Upper lobe of left lung (tissue), 6 donors: ENCODE measurements at regions not wholly inside any gene's neighbourhood (a gene's known extent, or its start where the extent isn't known, plus 50 kb on each side); places are given as distances from the start of the nearest gene placed in this dataset.

Experiments used
- ATAC-seq, 2 donors: fragments of 200-7000 bp; cut with Tn5 transposase; one replicate each; pipeline ENCODE4 v1.9.1; 2022; ENCODE audit warnings: mild to moderate bottlenecking in 2 of 2, moderate library complexity in 2 of 2; ENCODE audit not compliant: low FRiP score in 2 of 2
- DNase-seq, 2 donors: peaks; one replicate each; pipeline ENCODE4 v3.0.0-alpha.2; 2019 to 2020
- H3K27ac ChIP-seq, 4 donors: fragments of 200-600 bp; sonication (generic); one replicate each; pipeline ENCODE4 v1.5.1; 2016 to 2019
- H3K27me3 ChIP-seq, 4 donors: fragments of 200-600 bp; sonication (generic); one replicate each; pipeline ENCODE4 v1.5.1; 2017 to 2019
- H3K36me3 ChIP-seq, 4 donors: fragments of 200-600 bp; sonication (generic); one replicate each; pipeline ENCODE4 v1.5.1; 2016 to 2019
- H3K4me1 ChIP-seq, 4 donors: fragments of 200-600 bp; sonication (generic); one replicate each; pipeline ENCODE4 v1.5.1; 2018 to 2019
- H3K4me3 ChIP-seq, 4 donors: fragments of 200-600 bp; sonication (generic); one replicate each; pipeline ENCODE4 v1.5.1; 2017 to 2019; ENCODE audit warnings: mild to moderate bottlenecking in 2 of 4, moderate library complexity in 1 of 4
- H3K9me3 ChIP-seq, 4 donors: fragments of 200-600 bp; sonication (generic); one replicate each; pipeline ENCODE4 v1.5.1; 2018 to 2019
- EP300 ChIP-seq, 4 donors: sonication (generic); formaldehyde crosslinking; IDR thresholded peaks; one replicate each; pipeline ENCODE4 v1.5.1; 2017; ENCODE audit warnings: antibody characterized with exemption in 4 of 4, control low read depth in 2 of 4
- POLR2A ChIP-seq, 4 donors: fragments of 450-650 bp; IDR thresholded peaks; one replicate each; pipeline ENCODE4 v1.5.1; 2016 to 2017; ENCODE audit warnings: antibody characterized with exemption in 4 of 4, mild to moderate bottlenecking in 2 of 4
- POLR2AphosphoS5 ChIP-seq, 2 donors: sonication (generic); formaldehyde crosslinking; IDR thresholded peaks; one replicate each; pipeline ENCODE4 v1.5.1; 2017; ENCODE audit warnings: antibody characterized with exemption in 2 of 2
- WGBS, 2 donors: methylation state at CpG; one replicate each; pipeline ENCODE4 v1.1.5; 2017 to 2018; 5-methylcytosine and 5-hydroxymethylcytosine counted together
- TF ChIP-seq, protein P1 (sequence below), 6 experiments: fragments of 450-650 bp in 4 of 6; fragments of 200-600 bp in 2 of 6; sonication (generic) in 2 of 6; IDR thresholded peaks; one replicate each; pipeline ENCODE4 v1.5.1; 2016 to 2019; ENCODE audit warnings: antibody characterized with exemption in 6 of 6
- donor health status: DM: no; HTN: no; CAD: no; lungs with moderate emphysema.
- donor health status: DM: no; HTN: yes; CAD: no; lungs with severe emphysema.

GRCh38 chr7:84248267-84248666 is 53.7 kb upstream of the SEMA3A start:
- 35 to 38% methylated on average over 3 of the region's 3 CpGs for WGBS, 2 donors

GRCh38 chr7:84247591-84247990 is 53.0 kb upstream of the SEMA3A start:
- peak in 1 of 2 donors; percentile 33 for ATAC-seq
- WGBS, 2 donors, result 57 to 96% methylated on average over 1 of the region's 1 CpG

More at GRCh38 chr7:84248267-84248666, 53.7 kb upstream of the SEMA3A start:
- DNase-seq (no peak), ATAC-seq (peak; percentile 57 to 86)
- Histone ChIP-seq H3K4me3 (no peak overlapping the region), H3K9me3 (peaks cover 0 to 9% (median 6%) of the 10 kb centered on the region in 4 donors), H3K27me3 (no peaks in the 10 kb centered on the region), H3K27ac (peak overlapping the region; percentile 37 to 67 (median 64)), H3K36me3 (no peaks in the 10 kb centered on the region), H3K4me1 (peaks cover 0 to 22% (median 15%) of the 10 kb centered on the region in 4 donors)
- TF ChIP-seq POLR2A (IDR thresholded peaks at IDR 0.05) (no peak), POLR2AphosphoS5 (IDR thresholded peaks at IDR 0.05) (no peak), EP300 (IDR thresholded peaks at IDR 0.05) (no peak)
- TF ChIP-seq, protein P1, sequence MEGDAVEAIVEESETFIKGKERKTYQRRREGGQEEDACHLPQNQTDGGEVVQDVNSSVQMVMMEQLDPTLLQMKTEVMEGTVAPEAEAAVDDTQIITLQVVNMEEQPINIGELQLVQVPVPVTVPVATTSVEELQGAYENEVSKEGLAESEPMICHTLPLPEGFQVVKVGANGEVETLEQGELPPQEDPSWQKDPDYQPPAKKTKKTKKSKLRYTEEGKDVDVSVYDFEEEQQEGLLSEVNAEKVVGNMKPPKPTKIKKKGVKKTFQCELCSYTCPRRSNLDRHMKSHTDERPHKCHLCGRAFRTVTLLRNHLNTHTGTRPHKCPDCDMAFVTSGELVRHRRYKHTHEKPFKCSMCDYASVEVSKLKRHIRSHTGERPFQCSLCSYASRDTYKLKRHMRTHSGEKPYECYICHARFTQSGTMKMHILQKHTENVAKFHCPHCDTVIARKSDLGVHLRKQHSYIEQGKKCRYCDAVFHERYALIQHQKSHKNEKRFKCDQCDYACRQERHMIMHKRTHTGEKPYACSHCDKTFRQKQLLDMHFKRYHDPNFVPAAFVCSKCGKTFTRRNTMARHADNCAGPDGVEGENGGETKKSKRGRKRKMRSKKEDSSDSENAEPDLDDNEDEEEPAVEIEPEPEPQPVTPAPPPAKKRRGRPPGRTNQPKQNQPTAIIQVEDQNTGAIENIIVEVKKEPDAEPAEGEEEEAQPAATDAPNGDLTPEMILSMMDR (IDR thresholded peaks at IDR 0.05), result no peak

GRCh38 chr7:84245835-84246234 is 51.2 kb upstream of the SEMA3A start:
- Histone ChIP-seq H3K36me3 (no peaks in the 10 kb centered on the region), H3K9me3 (peaks cover 0 to 9% (median 6%) of the 10 kb centered on the region in 4 donors), H3K4me3 (no peak overlapping the region), H3K27me3 (no peaks in the 10 kb centered on the region), H3K27ac (no peak overlapping the region), H3K4me1 (peaks cover 0 to 22% (median 15%) of the 10 kb centered on the region in 4 donors)
- no peak for TF ChIP-seq EP300 (IDR thresholded peaks at IDR 0.05)
- WGBS, 2 donors, result 84 to 95% methylated on average over 3 to 5 of the region's 5 CpGs
- ATAC-seq, result no peak
- peak in 1 of 2 donors; percentile 34 for DNase-seq

More at GRCh38 chr7:84247591-84247990, 53.0 kb upstream of the SEMA3A start:
- DNase-seq, result no peak
- H3K9me3 ChIP-seq, result peaks cover 0 to 9% (median 6%) of the 10 kb centered on the region in 4 donors
- no peaks in the 10 kb centered on the region for H3K36me3 ChIP-seq
- TF ChIP-seq, protein P1 (IDR thresholded peaks at IDR 0.05), result no peak
- TF ChIP-seq POLR2AphosphoS5 (IDR thresholded peaks at IDR 0.05) (no peak), EP300 (IDR thresholded peaks at IDR 0.05) (no peak), POLR2A (IDR thresholded peaks at IDR 0.05) (no peak)
- peaks cover 0 to 22% (median 15%) of the 10 kb centered on the region in 4 donors for H3K4me1 ChIP-seq
- no peaks in the 10 kb centered on the region for H3K27me3 ChIP-seq
- no peak overlapping the region for H3K27ac ChIP-seq
- H3K4me3 ChIP-seq, result no peak overlapping the region
